Heart left ventricle (tissue), 13 donors: ENCODE measurements at regions not wholly inside any gene's neighbourhood (a gene's known extent, or its start where the extent isn't known, plus 50 kb on each side); places are given as distances from the start of the nearest gene placed in this dataset.

Experiments used
- CTCF ChIP-seq, 12 donors: fragments of 200-600 bp; sonication (generic) in 4 of 12; IDR thresholded peaks; one replicate each; pipeline versions ENCODE4 v1.5.0 to v1.8.0; 2018 to 2022; ENCODE audit warnings: antibody characterized with exemption in 12 of 12, mild to moderate bottlenecking in 5 of 12
- POLR2A ChIP-seq, 2 donors: fragments of 450-650 bp; IDR thresholded peaks; one replicate each; pipeline ENCODE4 v1.6.1; 2017; ENCODE audit warnings: antibody characterized with exemption in 2 of 2, mild to moderate bottlenecking in 2 of 2, moderate library complexity in 2 of 2
- donor health status: ischemic (EF 13 %, LVEDD 7.1; RV severe dilation, severe dysfunction).
- donor health status: DM: no; HTN: yes; CAD: no.
- donor health status: DM: no; HTN: no; CAD: no.
- donor health status: ischemic (EF 25% LVEDD 6.9; RV normal size, moderate dysfunction).
- donor health status: ischemic (EF 25% LVEDD 5.7; RV mildly dilated, moderate dysfunction).
- donor health status: ischemic (EF 35%, LVEDD 5.7; RV mildly dilated, moderate dysfunction).
- donor health status: nonischemic (EF 11% LVEDD 7.7; RV severe dilation, severe dysfunction).
- donor health status: DM: yes; HTN: yes; CAD: no.
- donor health status: PGD.
- donor health status: ischemic (EF 29% LVEDD 5.4; RV normal size, mild dysfunction).
- donor health status: nonischemic (EF 23%, LVEDD 6.1; RV moderate dilation, normal function).

DNA sequence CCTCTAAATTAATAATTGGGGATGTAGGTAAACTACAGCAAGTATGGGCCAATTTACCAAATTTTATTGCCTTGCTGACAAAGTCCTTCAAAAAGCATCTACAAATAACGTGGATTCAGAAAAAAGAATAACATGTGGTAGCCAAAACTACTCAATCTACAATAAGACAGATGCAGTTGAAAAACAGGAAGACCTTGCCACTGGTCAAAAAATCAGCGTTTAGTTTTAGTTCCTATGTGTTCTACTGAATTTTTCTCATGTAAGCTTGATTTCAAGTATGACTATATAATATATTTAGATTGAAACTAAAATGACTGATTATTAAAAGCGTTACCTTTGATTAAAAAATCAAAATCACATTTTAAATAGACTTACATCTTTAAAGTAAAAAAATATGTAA, 1317.6 kb downstream of the PCDH9 start:
- TF ChIP-seq CTCF (IDR thresholded peaks at IDR 0.05), result no peak
- TF ChIP-seq POLR2A (IDR thresholded peaks at IDR 0.05), result no peak
